ENCODE measurements at regions not wholly inside any gene's neighbourhood (a gene's known extent, or its start where the extent isn't known, plus 50 kb on each side); places are given as distances from the start of the nearest gene placed in this dataset.

DNA sequence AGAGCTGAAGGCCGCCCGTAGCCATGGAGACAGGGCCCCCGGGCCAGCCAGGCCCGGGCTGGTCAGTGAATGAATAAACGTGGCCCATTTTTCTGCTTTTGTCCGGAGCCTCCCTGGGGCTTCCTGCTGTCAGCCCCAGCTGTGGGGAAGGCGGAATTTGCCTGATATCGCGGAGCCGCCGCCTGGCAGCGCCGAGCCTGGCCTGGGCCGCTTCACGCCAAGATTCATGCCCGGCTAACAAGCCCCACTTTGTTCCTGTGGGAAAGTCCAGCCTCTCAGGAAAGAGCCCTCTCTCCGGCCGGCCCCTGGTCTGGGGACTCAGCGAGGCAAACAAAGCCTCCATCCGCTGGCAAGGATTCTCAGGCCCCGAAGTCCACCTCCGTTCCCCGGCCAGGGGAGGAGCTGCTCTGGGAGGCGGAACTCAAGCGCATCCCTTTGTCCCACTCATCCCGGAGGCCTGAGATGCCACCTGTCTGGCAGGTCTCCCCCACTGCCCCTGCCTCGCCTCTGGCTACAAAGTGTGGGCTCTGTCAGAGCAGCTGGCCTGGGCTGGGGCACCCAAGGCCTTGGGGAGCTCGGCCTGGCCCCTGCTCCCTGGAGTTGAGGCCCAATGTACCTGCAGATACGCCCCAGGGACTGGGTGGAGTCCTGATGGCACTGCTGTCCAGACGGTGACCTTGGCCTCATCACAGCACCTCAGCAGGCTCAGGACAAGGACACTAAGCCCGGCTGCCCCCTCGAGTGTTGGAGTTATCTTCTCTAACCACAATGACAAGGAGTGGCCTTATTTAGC, 51.6 kb upstream of the SLC6A11 start:
- DNase-seq (ENCODE audit: low read depth) = no peak

DNA sequence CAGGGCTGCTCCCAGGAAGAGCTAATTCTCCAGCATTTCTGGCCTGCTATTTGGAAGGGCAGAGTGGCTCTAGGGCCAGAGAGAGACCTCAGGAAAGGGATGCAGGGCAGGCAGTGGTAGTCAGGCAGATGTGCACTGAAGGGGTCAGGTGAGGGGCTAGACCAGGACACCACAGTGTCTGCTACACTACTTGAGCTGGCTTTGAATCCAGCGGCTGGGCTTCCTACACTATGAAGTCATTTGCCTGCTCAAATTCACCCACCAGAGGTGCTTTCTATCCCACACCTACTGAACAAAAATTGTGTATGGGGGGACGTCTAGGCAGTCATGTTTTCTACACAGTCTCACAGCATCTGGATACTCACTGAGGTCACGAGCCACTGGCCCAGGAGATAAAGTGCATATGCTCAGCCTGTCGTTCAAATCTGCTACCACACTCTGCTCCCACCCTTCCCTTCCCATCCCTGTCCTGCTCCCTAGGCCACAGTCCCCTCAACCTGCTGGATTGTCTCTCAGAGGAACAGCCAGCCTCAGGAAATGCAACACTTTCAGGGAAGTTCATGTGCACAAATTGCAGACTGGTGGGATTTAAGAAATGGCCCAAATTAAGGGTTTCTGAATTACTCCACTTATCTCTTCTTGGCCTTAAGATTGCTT, 49.9 kb upstream of the SLC6A11 start:
- DNase-seq (ENCODE audit: low read depth) = no peak

Measured in stimulated activated CD8-positive, alpha-beta memory T cell treated with anti-CD3 and anti-CD28 coated beads, Interleukin-12 subunit alpha, Interleukin-12 subunit beta, amount 100 ng/mL, for 1 hour (primary cell).